ENCODE measurements at regions not wholly inside any gene's neighbourhood (a gene's known extent, or its start where the extent isn't known, plus 50 kb on each side); places are given as distances from the start of the nearest gene placed in this dataset.

GRCh38 chr5:27969157-27969556, 930.8 kb upstream of the CDH9 start (continued):
- no peak for TF ChIP-seq TBP (IDR thresholded peaks at IDR 0.05; ENCODE audit: low read depth, low read length)
- no peak for TF ChIP-seq HDAC2 (IDR thresholded peaks at IDR 0.05; ENCODE audit: borderline replicate concordance in 1 of 2, low read depth in 2 of 2, low read length in 2 of 2)
- TF ChIP-seq SUZ12 (IDR thresholded peaks at IDR 0.05; ENCODE audit: low read length): no peak
- no peak for TF ChIP-seq RNF2 (IDR thresholded peaks at IDR 0.05; ENCODE audit: borderline replicate concordance, low read depth, low read length, missing control alignments, poor library complexity, severe bottlenecking)

Measured in H1 (cell line).